T-helper 2 cell treated with Interferon-gamma antibody and Interleukin-4, amounts not matched to agents 5 μg/mL and 100 μg/mL, for 36 hours (primary cell): ENCODE measurements at regions not wholly inside any gene's neighbourhood (a gene's known extent, or its start where the extent isn't known, plus 50 kb on each side); places are given as distances from the start of the nearest gene placed in this dataset.
A peak's percentile ranks its signal among the peaks of the same experiment; 100 is the strongest.
"Not testable (repeated sequence)": the region's sequence is repeated elsewhere in the genome, so short reads cannot be mapped to it uniquely, and the experiment has no call there.

Experiments
- DNase-seq: peaks from one replicate; pipeline ENCODE4 v3.0.0; 2021; ENCODE audit warnings: low spot score
- H3K27ac Mint-ChIP-seq: one replicate; pipeline ENCODE4 v1.8.0; 2021; ENCODE audit warnings: mild to moderate bottlenecking, mixed read lengths
- H3K27me3 Mint-ChIP-seq: one replicate; pipeline ENCODE4 v1.8.0; 2021; ENCODE audit warnings: low read depth, mixed read lengths
- H3K36me3 Mint-ChIP-seq: one replicate; pipeline ENCODE4 v1.8.0; 2021; ENCODE audit warnings: low read depth, mixed read lengths
- H3K4me1 Mint-ChIP-seq: one replicate; pipeline ENCODE4 v1.8.0; 2021; ENCODE audit warnings: low read depth, mixed read lengths
- H3K4me3 Mint-ChIP-seq: one replicate; pipeline ENCODE4 v1.8.0; 2022; ENCODE audit warnings: mild to moderate bottlenecking, moderate library complexity, mixed read lengths
- H3K9me3 Mint-ChIP-seq: one replicate; pipeline ENCODE4 v1.8.0; 2021; ENCODE audit warnings: mixed read lengths

- not testable (repeated sequence) for H3K27ac Mint-ChIP-seq, H3K27me3 Mint-ChIP-seq, H3K4me3 Mint-ChIP-seq, H3K36me3 Mint-ChIP-seq, H3K4me1 Mint-ChIP-seq
- peak; percentile 30 for DNase-seq
- H3K9me3 Mint-ChIP-seq: peaks cover 50% of the 10 kb centered on the region
Measured at GRCh38 chr21:10325546-10325945, 195.8 kb upstream of the TPTE start.

GRCh38 chr21:10326146-10326545 lies 195.2 kb upstream of the TPTE start:
- H3K36me3 Mint-ChIP-seq, H3K27me3 Mint-ChIP-seq, H3K27ac Mint-ChIP-seq, H3K4me3 Mint-ChIP-seq, H3K4me1 Mint-ChIP-seq, DNase-seq: not testable (repeated sequence)
- H3K9me3 Mint-ChIP-seq: peaks cover 56% of the 10 kb centered on the region

- not testable (repeated sequence) for H3K36me3 Mint-ChIP-seq, DNase-seq
- peaks cover 79% of the 10 kb centered on the region for H3K9me3 Mint-ChIP-seq
Measured at GRCh38 chr21:10328646-10329045, 192.7 kb upstream of the TPTE start.

GRCh38 chr21:10330641-10331119 lies 190.7 kb upstream of the TPTE start:
- not testable (repeated sequence) for H3K27ac Mint-ChIP-seq, H3K36me3 Mint-ChIP-seq, H3K4me1 Mint-ChIP-seq, DNase-seq, H3K4me3 Mint-ChIP-seq, H3K27me3 Mint-ChIP-seq
- H3K9me3 Mint-ChIP-seq: peaks cover 82% of the 10 kb centered on the region

More at GRCh38 chr21:10328646-10329045, 192.7 kb upstream of the TPTE start:
- H3K27ac Mint-ChIP-seq, H3K4me3 Mint-ChIP-seq, H3K27me3 Mint-ChIP-seq, H3K4me1 Mint-ChIP-seq: not testable (repeated sequence)

GRCh38 chr21:10331134-10331533 lies 190.2 kb upstream of the TPTE start:
- not testable (repeated sequence) for H3K27ac Mint-ChIP-seq, H3K4me3 Mint-ChIP-seq, DNase-seq, H3K36me3 Mint-ChIP-seq, H3K4me1 Mint-ChIP-seq, H3K27me3 Mint-ChIP-seq
- H3K9me3 Mint-ChIP-seq: peaks cover 82% of the 10 kb centered on the region

- not testable (repeated sequence) for H3K4me3 Mint-ChIP-seq, H3K36me3 Mint-ChIP-seq, H3K4me1 Mint-ChIP-seq, H3K27ac Mint-ChIP-seq, DNase-seq, H3K27me3 Mint-ChIP-seq
- peaks cover 78% of the 10 kb centered on the region for H3K9me3 Mint-ChIP-seq
Measured at GRCh38 chr21:10332935-10333334, 188.4 kb upstream of the TPTE start.

GRCh38 chr21:10334391-10334790 lies 187.0 kb upstream of the TPTE start:
- not testable (repeated sequence) for H3K4me3 Mint-ChIP-seq, DNase-seq, H3K27ac Mint-ChIP-seq, H3K4me1 Mint-ChIP-seq, H3K27me3 Mint-ChIP-seq, H3K36me3 Mint-ChIP-seq
- H3K9me3 Mint-ChIP-seq: peaks cover 76% of the 10 kb centered on the region

GRCh38 chr21:10342261-10342956 lies 179.0 kb upstream of the TPTE start:
- not testable (repeated sequence) for H3K36me3 Mint-ChIP-seq, H3K27ac Mint-ChIP-seq, DNase-seq, H3K4me3 Mint-ChIP-seq, H3K27me3 Mint-ChIP-seq, H3K4me1 Mint-ChIP-seq
- H3K9me3 Mint-ChIP-seq: peaks cover 57% of the 10 kb centered on the region

GRCh38 chr21:10343146-10343935 lies 178.0 kb upstream of the TPTE start:
- not testable (repeated sequence) for H3K36me3 Mint-ChIP-seq, H3K4me1 Mint-ChIP-seq, H3K27me3 Mint-ChIP-seq, H3K4me3 Mint-ChIP-seq, DNase-seq, H3K27ac Mint-ChIP-seq
- H3K9me3 Mint-ChIP-seq: peaks cover 57% of the 10 kb centered on the region

GRCh38 chr21:10344266-10344665 lies 177.1 kb upstream of the TPTE start:
- not testable (repeated sequence) for H3K27ac Mint-ChIP-seq, H3K4me3 Mint-ChIP-seq, H3K27me3 Mint-ChIP-seq, H3K36me3 Mint-ChIP-seq, H3K4me1 Mint-ChIP-seq, DNase-seq
- H3K9me3 Mint-ChIP-seq: peaks cover 58% of the 10 kb centered on the region

GRCh38 chr21:10345178-10345612 lies 176.2 kb upstream of the TPTE start:
- not testable (repeated sequence) for H3K36me3 Mint-ChIP-seq, DNase-seq, H3K4me3 Mint-ChIP-seq, H3K27ac Mint-ChIP-seq, H3K27me3 Mint-ChIP-seq, H3K4me1 Mint-ChIP-seq
- H3K9me3 Mint-ChIP-seq: peaks cover 51% of the 10 kb centered on the region

GRCh38 chr21:10346249-10346648 lies 175.1 kb upstream of the TPTE start:
- not testable (repeated sequence) for H3K36me3 Mint-ChIP-seq, H3K27me3 Mint-ChIP-seq
- H3K9me3 Mint-ChIP-seq: peaks cover 50% of the 10 kb centered on the region

GRCh38 chr21:10346933-10347615 lies 174.3 kb upstream of the TPTE start:
- H3K4me3 Mint-ChIP-seq, H3K36me3 Mint-ChIP-seq, H3K27ac Mint-ChIP-seq, H3K27me3 Mint-ChIP-seq, H3K4me1 Mint-ChIP-seq, DNase-seq: not testable (repeated sequence)
- H3K9me3 Mint-ChIP-seq: peaks cover 58% of the 10 kb centered on the region

More at GRCh38 chr21:10346249-10346648, 175.1 kb upstream of the TPTE start:
- not testable (repeated sequence) for H3K4me1 Mint-ChIP-seq, DNase-seq, H3K27ac Mint-ChIP-seq, H3K4me3 Mint-ChIP-seq

GRCh38 chr21:10347675-10348074 lies 173.7 kb upstream of the TPTE start:
- peaks cover 62% of the 10 kb centered on the region for H3K9me3 Mint-ChIP-seq
- H3K36me3 Mint-ChIP-seq, H3K27ac Mint-ChIP-seq, H3K4me1 Mint-ChIP-seq, H3K27me3 Mint-ChIP-seq, DNase-seq, H3K4me3 Mint-ChIP-seq: not testable (repeated sequence)
